GM21381 (cell line): ENCODE measurements at regions not wholly inside any gene's neighbourhood (a gene's known extent, or its start where the extent isn't known, plus 50 kb on each side); places are given as distances from the start of the nearest gene placed in this dataset.
A peak's percentile ranks its signal among the peaks of the same experiment; 100 is the strongest.

ENCODE experiments used
- ATAC-seq: cut with Tn5 transposase; IDR thresholded peaks from one replicate; pipeline ENCODE4 v1.9.1; 2021; ENCODE audit warnings: mild to moderate bottlenecking, moderate library complexity; ENCODE audit not compliant: unreplicated experiment

- ATAC-seq = no peak
These were observed 92.1 kb upstream of the DAP start for GRCh38 chr5:10853154-10853553.

- ATAC-seq = no peak
These were observed 88.2 kb upstream of the DAP start for GRCh38 chr5:10849278-10849677.

- ATAC-seq = no peak
These were observed 83.0 kb upstream of the DAP start for GRCh38 chr5:10844016-10844415.

GRCh38 chr5:10842823-10843222 is 81.8 kb upstream of the DAP start:
- ATAC-seq = no peak

- no peak for ATAC-seq
These were observed 79.0 kb upstream of the DAP start for GRCh38 chr5:10839916-10840599.

GRCh38 chr5:10839118-10839517 is 78.1 kb upstream of the DAP start:
- no peak for ATAC-seq

GRCh38 chr5:10838038-10838437 is 77.0 kb upstream of the DAP start:
- peak; percentile 78 for ATAC-seq

- no peak for ATAC-seq
These were observed 76.0 kb upstream of the DAP start for GRCh38 chr5:10836986-10837385.

GRCh38 chr5:10834695-10835094 is 73.7 kb upstream of the DAP start:
- ATAC-seq = no peak

GRCh38 chr5:10832987-10833386 is 72.0 kb upstream of the DAP start:
- no peak for ATAC-seq

- no peak for ATAC-seq
These were observed 71.4 kb upstream of the DAP start for GRCh38 chr5:10832421-10832820.

GRCh38 chr5:10831419-10831818 is 70.4 kb upstream of the DAP start:
- no peak for ATAC-seq

GRCh38 chr5:10828241-10828640 is 67.2 kb upstream of the DAP start:
- ATAC-seq = no peak

- ATAC-seq = no peak
These were observed 66.5 kb upstream of the DAP start for GRCh38 chr5:10827571-10827970.

- no peak for ATAC-seq
These were observed 65.9 kb upstream of the DAP start for GRCh38 chr5:10826971-10827370.

- no peak for ATAC-seq
These were observed 65.0 kb upstream of the DAP start for GRCh38 chr5:10825897-10826644.

GRCh38 chr5:10812218-10812617 is 51.2 kb upstream of the DAP start:
- ATAC-seq = no peak
